OCI-LY7 (cell line): ENCODE measurements at regions not wholly inside any gene's neighbourhood (a gene's known extent, or its start where the extent isn't known, plus 50 kb on each side); places are given as distances from the start of the nearest gene placed in this dataset.

Source experiments
- EZH2phosphoT487 ChIP-seq: fragments of 200-600 bp; sonication (generic); IDR thresholded peaks from 2 replicates; pipeline ENCODE4 v1.6.1; 2018; ENCODE audit warnings: low read depth, borderline replicate concordance, mild to moderate bottlenecking, mixed run types, antibody characterized with exemption, low read length, moderate library complexity, mixed read lengths
- TF ChIP-seq, protein P1 (sequence below): fragments of 200-600 bp; sonication (generic); conservative IDR thresholded peaks from 2 replicates; pipeline ENCODE4 v1.5.1; 2014; ENCODE audit warnings: mild to moderate bottlenecking, antibody characterized with exemption, low read length, moderate library complexity, mixed read lengths

DNA sequence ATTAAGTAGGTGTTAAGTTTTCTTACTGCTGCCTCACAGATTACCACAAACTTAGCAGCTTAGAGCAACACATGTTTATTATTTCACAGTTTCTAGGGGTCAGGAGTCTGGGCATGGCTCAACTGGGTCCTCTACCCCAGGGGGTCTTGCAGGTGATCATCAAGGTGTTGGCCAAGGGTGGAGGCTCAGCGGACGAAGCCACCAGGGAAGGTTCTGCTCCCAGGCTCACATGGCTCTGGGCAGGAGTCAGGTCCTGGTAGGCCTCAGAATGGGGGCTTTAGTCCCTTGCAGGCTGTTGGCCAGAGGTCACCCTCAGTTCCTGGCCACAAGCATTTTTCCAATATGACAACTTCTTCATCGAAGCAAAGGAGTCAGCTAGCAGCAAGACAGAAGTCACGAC lies 362.5 kb downstream of the PREX1 start:
- TF ChIP-seq, protein P1, sequence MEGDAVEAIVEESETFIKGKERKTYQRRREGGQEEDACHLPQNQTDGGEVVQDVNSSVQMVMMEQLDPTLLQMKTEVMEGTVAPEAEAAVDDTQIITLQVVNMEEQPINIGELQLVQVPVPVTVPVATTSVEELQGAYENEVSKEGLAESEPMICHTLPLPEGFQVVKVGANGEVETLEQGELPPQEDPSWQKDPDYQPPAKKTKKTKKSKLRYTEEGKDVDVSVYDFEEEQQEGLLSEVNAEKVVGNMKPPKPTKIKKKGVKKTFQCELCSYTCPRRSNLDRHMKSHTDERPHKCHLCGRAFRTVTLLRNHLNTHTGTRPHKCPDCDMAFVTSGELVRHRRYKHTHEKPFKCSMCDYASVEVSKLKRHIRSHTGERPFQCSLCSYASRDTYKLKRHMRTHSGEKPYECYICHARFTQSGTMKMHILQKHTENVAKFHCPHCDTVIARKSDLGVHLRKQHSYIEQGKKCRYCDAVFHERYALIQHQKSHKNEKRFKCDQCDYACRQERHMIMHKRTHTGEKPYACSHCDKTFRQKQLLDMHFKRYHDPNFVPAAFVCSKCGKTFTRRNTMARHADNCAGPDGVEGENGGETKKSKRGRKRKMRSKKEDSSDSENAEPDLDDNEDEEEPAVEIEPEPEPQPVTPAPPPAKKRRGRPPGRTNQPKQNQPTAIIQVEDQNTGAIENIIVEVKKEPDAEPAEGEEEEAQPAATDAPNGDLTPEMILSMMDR: no peak
- no peak for TF ChIP-seq EZH2phosphoT487
